ENCODE measurements at regions not wholly inside any gene's neighbourhood (a gene's known extent, or its start where the extent isn't known, plus 50 kb on each side); places are given as distances from the start of the nearest gene placed in this dataset.

- DNase-seq (ENCODE audit: low read depth), result peak; percentile 3
- no peak overlapping the region for H3K4me3 ChIP-seq (ENCODE audit: control insufficient read depth, low read depth, low read length)
- no peak for TF ChIP-seq CTCF (IDR thresholded peaks at IDR 0.05; ENCODE audit: control insufficient read depth, insufficient read depth, low read depth, low read length, missing control alignments)
Observed at GRCh38 chr2:67825476-67825875, 237.3 kb downstream of the C1D start.

- no peak for DNase-seq (ENCODE audit: low read depth)
- TF ChIP-seq CTCF (IDR thresholded peaks at IDR 0.05; ENCODE audit: control insufficient read depth, insufficient read depth, low read depth, low read length, missing control alignments), result no peak
- no peak overlapping the region for H3K4me3 ChIP-seq (ENCODE audit: control insufficient read depth, low read depth, low read length)
Observed at GRCh38 chr2:67828066-67828465, 234.7 kb downstream of the C1D start.

DNA sequence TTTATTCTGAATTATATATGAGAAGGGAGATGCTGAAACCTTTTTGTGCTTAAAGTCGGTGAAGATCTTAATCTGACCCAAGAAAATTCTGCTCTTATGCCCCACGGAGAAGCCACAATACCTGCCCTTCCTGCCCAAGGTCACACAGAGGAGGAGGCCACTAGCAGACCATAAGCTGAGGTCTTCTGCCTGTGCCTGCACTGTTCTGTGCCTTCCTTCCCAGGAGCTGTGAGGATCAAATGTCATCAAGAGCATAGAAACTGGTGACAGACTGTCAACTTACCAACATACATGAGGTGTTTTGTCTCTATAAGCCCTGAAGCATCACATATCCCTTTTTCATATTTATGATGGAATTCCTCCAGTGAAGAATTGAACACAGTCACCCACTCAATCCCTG lies 233.3 kb downstream of the C1D start:
- no peak overlapping the region for H3K4me3 ChIP-seq (ENCODE audit: control insufficient read depth, low read depth, low read length)
- no peak for DNase-seq (ENCODE audit: low read depth)

DNA sequence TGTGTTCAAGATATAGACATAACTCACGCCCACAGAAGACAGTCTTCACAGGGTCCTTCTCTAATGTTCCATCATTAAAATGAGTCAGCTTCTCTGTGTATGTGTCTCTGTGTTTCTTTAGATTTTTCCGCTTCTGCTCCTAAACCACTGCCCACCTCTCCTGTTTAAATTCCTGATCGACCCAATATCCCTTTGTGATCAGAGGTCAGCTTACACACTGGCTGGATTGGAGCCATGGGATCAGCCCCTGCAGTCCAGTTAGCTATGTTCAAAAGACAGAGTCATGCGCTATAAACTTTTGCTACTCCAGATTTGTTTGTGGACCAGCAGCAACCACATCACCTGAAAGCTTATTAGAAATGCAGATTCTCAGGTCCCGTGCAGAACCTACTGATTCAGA lies 229.2 kb downstream of the C1D start:
- no peak for TF ChIP-seq CTCF (IDR thresholded peaks at IDR 0.05; ENCODE audit: control insufficient read depth, insufficient read depth, low read depth, low read length, missing control alignments)
- no peak for DNase-seq (ENCODE audit: low read depth)

More for the DNA sequence above, 233.3 kb downstream of the C1D start:
- no peak for TF ChIP-seq CTCF (IDR thresholded peaks at IDR 0.05; ENCODE audit: control insufficient read depth, insufficient read depth, low read depth, low read length, missing control alignments)

GRCh38 chr2:67834482-67834881 lies 228.3 kb downstream of the C1D start:
- no peak overlapping the region for H3K4me3 ChIP-seq (ENCODE audit: control insufficient read depth, low read depth, low read length)
- no peak for DNase-seq (ENCODE audit: low read depth)
- no peak for TF ChIP-seq CTCF (IDR thresholded peaks at IDR 0.05; ENCODE audit: control insufficient read depth, insufficient read depth, low read depth, low read length, missing control alignments)

More for the DNA sequence above, 229.2 kb downstream of the C1D start:
- H3K4me3 ChIP-seq (ENCODE audit: control insufficient read depth, low read depth, low read length), result no peak overlapping the region

- H3K4me3 ChIP-seq (ENCODE audit: control insufficient read depth, low read depth, low read length), result no peak overlapping the region
- TF ChIP-seq CTCF (IDR thresholded peaks at IDR 0.05; ENCODE audit: control insufficient read depth, insufficient read depth, low read depth, low read length, missing control alignments), result no peak
- DNase-seq (ENCODE audit: low read depth), result no peak
Observed at GRCh38 chr2:67835266-67835665, 227.5 kb downstream of the C1D start.

GRCh38 chr2:67836866-67837265 lies 225.9 kb downstream of the C1D start:
- H3K4me3 ChIP-seq (ENCODE audit: control insufficient read depth, low read depth, low read length), result no peak overlapping the region
- TF ChIP-seq CTCF (IDR thresholded peaks at IDR 0.05; ENCODE audit: control insufficient read depth, insufficient read depth, low read depth, low read length, missing control alignments), result no peak
- DNase-seq (ENCODE audit: low read depth), result no peak
